ENCODE measurements at regions not wholly inside any gene's neighbourhood (a gene's known extent, or its start where the extent isn't known, plus 50 kb on each side); places are given as distances from the start of the nearest gene placed in this dataset.

- TF ChIP-seq CTCF (IDR thresholded peaks at IDR 0.05) (no peak), POLR2A (IDR thresholded peaks at IDR 0.05) (no peak)
Observed at GRCh38 chr7:25967278-25968204, 184.5 kb upstream of the NFE2L3 start.
